HCT116 (cell line): ENCODE measurements at regions not wholly inside any gene's neighbourhood (a gene's known extent, or its start where the extent isn't known, plus 50 kb on each side); places are given as distances from the start of the nearest gene placed in this dataset.

Source experiments
- ATAC-seq: fragments of 200-7000 bp; cut with Tn5 transposase; 2 replicates; pipeline ENCODE4 v1.9.1; 2020; ENCODE audit warnings: mild to moderate bottlenecking, moderate library complexity
- BruUV-seq: library from RNA; stranded (reverse); fragments of 400-500 nt; replicated peaks from 2 replicates; lab custom pipeline; 2021; lab: Mats Ljungman, UMichigan
- CTCF ChIA-PET: fragments of 300-600 bp; sonication (Branson Sonifier 250); formaldehyde crosslinking; loops from one replicate; lab custom pipeline; 2021; ENCODE audit warnings: antibody characterized with exemption; lab: Charles Lee
- POLR2A ChIA-PET: fragments of 300-600, 350-600 bp; sonication (Branson Sonifier 250); formaldehyde crosslinking; loops from one replicate; lab custom pipeline; 2021; ENCODE audit warnings: antibody characterized with exemption; lab: Charles Lee
- RAD21 ChIA-PET, 2 experiments: fragments of 300-600 bp; sonication (Branson Sonifier 250); formaldehyde crosslinking; loops; one replicate each; lab custom pipeline; 2023; ENCODE audit warnings: low total read pairs in 2 of 2; ENCODE audit not compliant: uncharacterized antibody in 2 of 2, unreplicated experiment in 2 of 2, low non-redundant PET in 1 of 2; lab: Charles Lee
- DNase-seq: peaks from one replicate; pipeline ENCODE4 v3.0.0-alpha.2; 2010; ENCODE audit warnings: low read depth, low spot score
- H2AFZ ChIP-seq: fragments of 200-600 bp; shearing (Covaris generic), sonication (generic); 2 replicates; pipeline ENCODE4 v1.6.1; 2017; ENCODE audit warnings: low read depth, mixed run types, mixed read lengths, antibody characterized with exemption, low read length; ENCODE audit not compliant: poor library complexity, severe bottlenecking
- H3K27ac ChIP-seq: 2 replicates; pipeline ENCODE4 v1.5.1; 2012; ENCODE audit warnings: low read depth, low read length
- H3K27me3 ChIP-seq: fragments of 200-600 bp; sonication (generic); 2 replicates; pipeline ENCODE4 v1.6.1; 2016; ENCODE audit warnings: mixed run types, low read length, mixed read lengths; ENCODE audit not compliant: insufficient read depth
- H3K36me3 ChIP-seq, 2 experiments: fragments of 200-500 bp in 1 of 2; fragments of 200-600 bp in 1 of 2; sonication (Bioruptor generic) in 1 of 2; sonication (generic) in 1 of 2; 2 replicates each; pipeline versions ENCODE4 v1.5.1 to v1.6.1; 2014 to 2016; ENCODE audit warnings: low read length in 2 of 2, inconsistent platforms in 1 of 2, mixed read lengths in 1 of 2, mixed run types in 1 of 2; ENCODE audit not compliant: insufficient read depth in 2 of 2, control insufficient read depth in 1 of 2
- H3K4me1 ChIP-seq, 2 experiments: fragments of 200-600 bp in 1 of 2; sonication (generic) in 1 of 2; 2 replicates each; pipeline versions ENCODE4 v1.5.1 to v1.6.1; 2012 to 2017; ENCODE audit warnings: low read length in 2 of 2, inconsistent platforms in 1 of 2, mild to moderate bottlenecking in 1 of 2, mixed read lengths in 1 of 2, mixed run types in 1 of 2, moderate library complexity in 1 of 2; ENCODE audit not compliant: insufficient read depth in 2 of 2, control insufficient read depth in 1 of 2
- H3K4me2 ChIP-seq: fragments of 200-600 bp; sonication (generic); 2 replicates; pipeline ENCODE4 v1.6.1; 2017; ENCODE audit warnings: mixed run types, low read length, mixed read lengths
- H3K4me3 ChIP-seq, 2 experiments: fragments of 200-600 bp in 1 of 2; sonication (generic) in 1 of 2; replicated peaks in 1 of 2; 2 replicates each; pipeline ENCODE4 v1.5.1; 2011 to 2016; ENCODE audit warnings: low read length in 2 of 2, control low read depth in 1 of 2, low read depth in 1 of 2, mild to moderate bottlenecking in 1 of 2, mixed read lengths in 1 of 2, mixed run types in 1 of 2
- H3K79me2 ChIP-seq: fragments of 200-600 bp; sonication (generic); 2 replicates; pipeline ENCODE4 v1.6.1; 2017; ENCODE audit warnings: mild to moderate bottlenecking, mixed run types, low read length, moderate library complexity, mixed read lengths; ENCODE audit not compliant: insufficient read depth
- H3K9ac ChIP-seq: fragments of 200-600 bp; sonication (generic); 2 replicates; pipeline ENCODE4 v1.6.1; 2016; ENCODE audit warnings: low read length, mixed read lengths
- H3K9me2 ChIP-seq: fragments of 200-600 bp; sonication (generic), shearing (Covaris generic); 2 replicates; pipeline ENCODE4 v1.6.1; 2017; ENCODE audit warnings: mixed run types, mild to moderate bottlenecking, moderate library complexity; ENCODE audit not compliant: insufficient read depth
- H3K9me3 ChIP-seq, 2 experiments: fragments of 200-500 bp in 1 of 2; fragments of 200-600 bp in 1 of 2; sonication (Bioruptor generic) in 1 of 2; sonication (generic) in 1 of 2; 2 replicates each; pipeline ENCODE4 v1.6.1; 2014 to 2017; ENCODE audit warnings: low read length in 2 of 2, mixed read lengths in 2 of 2, inconsistent platforms in 1 of 2, low read depth in 1 of 2, mild to moderate bottlenecking in 1 of 2, mixed run types in 1 of 2, moderate library complexity in 1 of 2; ENCODE audit not compliant: control insufficient read depth in 1 of 2, insufficient read depth in 1 of 2
- H4K20me1 ChIP-seq: fragments of 200-600 bp; sonication (generic), shearing (Covaris generic); 2 replicates; pipeline ENCODE4 v1.6.1; 2017; ENCODE audit warnings: mixed run types, mild to moderate bottlenecking, moderate library complexity; ENCODE audit not compliant: insufficient read depth
- CEBPB ChIP-seq: IDR thresholded peaks from 2 replicates; pipeline ENCODE4 v1.6.1; 2012; ENCODE audit warnings: low read depth
- ELF1 ChIP-seq: IDR thresholded peaks from 2 replicates; pipeline ENCODE4 v1.6.1; 2012; ENCODE audit warnings: low read depth, borderline replicate concordance
- EZH2 ChIP-seq: fragments of 200-600 bp; sonication (generic); IDR thresholded peaks from 2 replicates; pipeline ENCODE4 v1.6.1; 2017; ENCODE audit warnings: antibody characterized with exemption, mixed run types
- EZH2phosphoT487 ChIP-seq: fragments of 200-600 bp; IDR thresholded peaks from 2 replicates; pipeline ENCODE4 v1.6.1; 2018; ENCODE audit warnings: antibody characterized with exemption, borderline replicate concordance
- JUND ChIP-seq: IDR thresholded peaks from 2 replicates; pipeline ENCODE4 v1.6.1; 2012
- MAX ChIP-seq: IDR thresholded peaks from 2 replicates; pipeline ENCODE4 v1.6.1; 2012
- POLR2A ChIP-seq: IDR thresholded peaks from 2 replicates; pipeline ENCODE4 v1.7.0; 2011; ENCODE audit warnings: borderline replicate concordance; ENCODE audit not compliant: insufficient read depth, insufficient read length; ENCODE audit errors: extremely low read depth
- POLR2AphosphoS5 ChIP-seq: IDR thresholded peaks from 2 replicates; pipeline ENCODE4 v1.6.1; 2011; ENCODE audit warnings: mild to moderate bottlenecking, low read depth, low read length, moderate library complexity
- RAD21 ChIP-seq: IDR thresholded peaks from 2 replicates; pipeline ENCODE4 v1.6.1; 2012; ENCODE audit warnings: low read depth, mild to moderate bottlenecking
- SP1 ChIP-seq: IDR thresholded peaks from 2 replicates; pipeline ENCODE4 v1.6.1; 2012; ENCODE audit warnings: low read depth
- SRF ChIP-seq: IDR thresholded peaks from 2 replicates; pipeline ENCODE4 v1.6.1; 2012; ENCODE audit warnings: low read depth
- intact Hi-C: fragments of 100-400 bp; cut with micrococcal nuclease; formaldehyde crosslinking; loops from 2 replicates; pipeline ENCODE4 v1.10.0; 2022
- TF ChIP-seq, protein P1 (sequence below), 3 experiments: fragments of 200-600 bp in 1 of 3; sonication (generic) in 1 of 3; IDR thresholded peaks in 2 of 3; conservative IDR thresholded peaks in 1 of 3; 2 replicates each; pipeline ENCODE4 v1.5.1; 2012 to 2017; ENCODE audit warnings: low read depth in 2 of 3, low read length in 2 of 3, antibody characterized with exemption in 1 of 3, borderline replicate concordance in 1 of 3, control low read depth in 1 of 3, mild to moderate bottlenecking in 1 of 3, mixed read lengths in 1 of 3, mixed run types in 1 of 3, moderate library complexity in 1 of 3; ENCODE audit not compliant: insufficient read depth in 1 of 3

DNA sequence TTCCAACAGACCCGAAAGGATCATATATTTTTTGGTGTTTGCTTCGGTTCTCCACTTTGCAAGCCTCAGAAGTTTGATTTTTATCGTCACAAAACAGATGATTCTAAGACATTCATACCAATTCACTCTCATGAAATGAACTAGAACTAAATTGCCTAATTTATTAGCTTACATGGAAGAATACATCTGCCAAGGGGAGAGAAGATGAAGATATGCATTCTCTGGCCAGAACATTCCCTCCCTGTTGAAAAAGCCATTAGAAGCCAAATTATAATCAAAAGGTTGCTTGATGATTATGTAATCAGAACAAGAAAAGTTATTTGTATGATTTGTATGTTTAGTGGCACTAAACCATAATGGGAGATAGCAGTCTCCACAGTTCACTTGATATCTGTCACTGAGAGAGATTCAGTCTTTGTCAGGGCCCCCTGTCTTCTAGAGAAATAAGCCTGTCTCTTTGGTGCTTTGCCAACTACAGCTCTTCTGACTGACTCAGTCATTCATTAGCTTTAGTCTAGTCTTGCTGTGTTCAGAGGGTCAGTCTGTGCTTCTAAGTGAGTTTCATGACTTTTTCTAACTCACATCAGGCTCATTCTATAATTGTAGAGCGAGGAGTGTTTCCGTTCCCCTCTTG, 95.3 kb upstream of the GNAI1 start (continued):
- TF ChIP-seq EZH2phosphoT487 = no peak
- TF ChIP-seq POLR2A = no peak
- TF ChIP-seq, protein P1, sequence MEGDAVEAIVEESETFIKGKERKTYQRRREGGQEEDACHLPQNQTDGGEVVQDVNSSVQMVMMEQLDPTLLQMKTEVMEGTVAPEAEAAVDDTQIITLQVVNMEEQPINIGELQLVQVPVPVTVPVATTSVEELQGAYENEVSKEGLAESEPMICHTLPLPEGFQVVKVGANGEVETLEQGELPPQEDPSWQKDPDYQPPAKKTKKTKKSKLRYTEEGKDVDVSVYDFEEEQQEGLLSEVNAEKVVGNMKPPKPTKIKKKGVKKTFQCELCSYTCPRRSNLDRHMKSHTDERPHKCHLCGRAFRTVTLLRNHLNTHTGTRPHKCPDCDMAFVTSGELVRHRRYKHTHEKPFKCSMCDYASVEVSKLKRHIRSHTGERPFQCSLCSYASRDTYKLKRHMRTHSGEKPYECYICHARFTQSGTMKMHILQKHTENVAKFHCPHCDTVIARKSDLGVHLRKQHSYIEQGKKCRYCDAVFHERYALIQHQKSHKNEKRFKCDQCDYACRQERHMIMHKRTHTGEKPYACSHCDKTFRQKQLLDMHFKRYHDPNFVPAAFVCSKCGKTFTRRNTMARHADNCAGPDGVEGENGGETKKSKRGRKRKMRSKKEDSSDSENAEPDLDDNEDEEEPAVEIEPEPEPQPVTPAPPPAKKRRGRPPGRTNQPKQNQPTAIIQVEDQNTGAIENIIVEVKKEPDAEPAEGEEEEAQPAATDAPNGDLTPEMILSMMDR (IDR thresholded peaks at IDR 0.05 in 2 of 3, conservative IDR thresholded peaks at IDR 0.05 in 1 of 3; ENCODE audit: borderline replicate concordance in 1 of 3, insufficient read depth in 1 of 3, low read depth in 2 of 3, low read length in 2 of 3) = no peak
- no peak for TF ChIP-seq EZH2
- no peak for TF ChIP-seq SP1
- TF ChIP-seq MAX = no peak
- TF ChIP-seq JUND = no peak
- TF ChIP-seq RAD21 = no peak
- no peak for TF ChIP-seq SRF
- no peak for TF ChIP-seq CEBPB
- TF ChIP-seq POLR2AphosphoS5 = no peak
- TF ChIP-seq, all 23 proteins: peak for 0

GRCh38 chr7:80037689-80038088, 96.9 kb upstream of the GNAI1 start:
- Histone ChIP-seq H3K27me3 (no peaks in the 10 kb centered on the region), H3K79me2 (no peaks in the 10 kb centered on the region), H3K9ac (no peak overlapping the region), H3K9me3 (no peaks in the 10 kb centered on the region), H3K36me3 (no peaks in the 10 kb centered on the region), H3K4me1 (no peaks in the 10 kb centered on the region), H2AFZ (no peak overlapping the region), H4K20me1 (no peaks in the 10 kb centered on the region), H3K27ac (no peak overlapping the region), H3K4me2 (no peak overlapping the region), H3K9me2 (no peaks in the 10 kb centered on the region), H3K4me3 (no peak overlapping the region)
- TF ChIP-seq ELF1 = no peak
- intact Hi-C loops = no loop called here
- ChIA-PET POLR2A (no interaction called here), RAD21 (no interaction called here), CTCF (no interaction called here)
- DNase-seq = no peak
- BruUV-seq = no TSS peak
- ATAC-seq = no peak
